HL-60 (cell line): ENCODE measurements at regions not wholly inside any gene's neighbourhood (a gene's known extent, or its start where the extent isn't known, plus 50 kb on each side); places are given as distances from the start of the nearest gene placed in this dataset.

Source experiments
- DNase-seq, 2 experiments: peaks; one replicate each; pipeline ENCODE4 v3.0.0-alpha.2; 2010 to 2020; ENCODE audit warnings: low read depth in 1 of 2, low spot score in 1 of 2
- H3K27ac ChIP-seq: fragments of 250-450 bp; sonication (Bioruptor Pico); replicated peaks from 2 replicates; pipeline ENCODE4 v1.5.1; 2020; ENCODE audit warnings: mild to moderate bottlenecking, moderate library complexity
- H3K27me3 ChIP-seq: fragments of 250-450 bp; sonication (Bioruptor Pico); 2 replicates; pipeline ENCODE4 v1.5.1; 2021; ENCODE audit warnings: mild to moderate bottlenecking, moderate library complexity; ENCODE audit not compliant: insufficient read depth, poor library complexity, severe bottlenecking
- H3K4me3 ChIP-seq: replicated peaks from 2 replicates; pipeline ENCODE4 v1.5.1; 2011; ENCODE audit warnings: mild to moderate bottlenecking, control low read depth, low read length; ENCODE audit not compliant: insufficient read depth
- CTCF ChIP-seq: IDR thresholded peaks from one replicate; pipeline ENCODE4 v1.5.1; 2011; ENCODE audit warnings: low read length, control low read depth, inconsistent platforms; ENCODE audit not compliant: insufficient read depth
- GABPA ChIP-seq: IDR thresholded peaks from 2 replicates; pipeline ENCODE4 v1.6.1; 2012; ENCODE audit warnings: low read depth
- POLR2AphosphoS5 ChIP-seq: IDR thresholded peaks from 2 replicates; pipeline ENCODE4 v1.6.1; 2012; ENCODE audit warnings: low read depth
- REST ChIP-seq: IDR thresholded peaks from 2 replicates; pipeline ENCODE4 v1.6.1; 2012; ENCODE audit warnings: low read depth; ENCODE audit not compliant: insufficient replicate concordance
- SPI1 ChIP-seq: IDR thresholded peaks from 2 replicates; pipeline ENCODE4 v1.6.1; 2012; ENCODE audit warnings: low read depth, mild to moderate bottlenecking, borderline replicate concordance

GRCh38 chr10:29794776-29795611 lies 160.2 kb upstream of the SVIL start:
- H3K4me3 ChIP-seq, result no peak overlapping the region
- H3K27me3 ChIP-seq, result no peaks in the 10 kb centered on the region
- TF ChIP-seq REST (no peak), GABPA (no peak), CTCF (no peak), SPI1 (no peak), POLR2AphosphoS5 (no peak)
- H3K27ac ChIP-seq, result no peak overlapping the region
- DNase-seq, result no peak

GRCh38 chr10:29791773-29792172 lies 157.0 kb upstream of the SVIL start:
- H3K27me3 ChIP-seq, result no peaks in the 10 kb centered on the region
- TF ChIP-seq POLR2AphosphoS5 (no peak), SPI1 (no peak), REST (no peak), GABPA (no peak), CTCF (no peak)
- no peak for DNase-seq
- H3K4me3 ChIP-seq, result no peak overlapping the region
- no peak overlapping the region for H3K27ac ChIP-seq

- TF ChIP-seq CTCF, result no peak
- no peak for TF ChIP-seq GABPA
- TF ChIP-seq REST, result no peak
- TF ChIP-seq POLR2AphosphoS5, result no peak
- TF ChIP-seq SPI1, result no peak
- Histone ChIP-seq H3K27me3 (no peaks in the 10 kb centered on the region), H3K4me3 (no peak overlapping the region), H3K27ac (no peak overlapping the region)
- no peak for DNase-seq
Measured at GRCh38 chr10:29790207-29790606, 155.4 kb upstream of the SVIL start.
